Mesothelial cell of epicardium (in vitro differentiated cells): ENCODE measurements at regions not wholly inside any gene's neighbourhood (a gene's known extent, or its start where the extent isn't known, plus 50 kb on each side); places are given as distances from the start of the nearest gene placed in this dataset.

Experiments
- DNase-seq, 2 experiments: peaks; one replicate each; pipeline ENCODE4 v3.0.0; 2021; ENCODE audit warnings: low spot score in 2 of 2; ENCODE audit not compliant: unreplicated experiment in 2 of 2
- H3K27ac Mint-ChIP-seq: 2 replicates; pipeline ENCODE4 v1.8.0; 2021; ENCODE audit warnings: mixed read lengths
- H3K27me3 Mint-ChIP-seq: 2 replicates; pipeline ENCODE4 v1.8.0; 2021; ENCODE audit warnings: low read depth, mixed read lengths
- H3K36me3 Mint-ChIP-seq: 2 replicates; pipeline ENCODE4 v1.8.0; 2021; ENCODE audit warnings: mixed read lengths
- H3K4me1 Mint-ChIP-seq: 2 replicates; pipeline ENCODE4 v1.8.0; 2021; ENCODE audit warnings: mixed read lengths
- H3K4me3 Mint-ChIP-seq: 2 replicates; pipeline ENCODE4 v1.8.0; 2021; ENCODE audit warnings: mild to moderate bottlenecking, moderate library complexity, mixed read lengths
- H3K9me3 Mint-ChIP-seq: 2 replicates; pipeline ENCODE4 v1.8.0; 2021; ENCODE audit warnings: mixed read lengths
- TF ChIP-seq, protein P1 (sequence below): fragments of 200-600 bp; sonication (generic); IDR thresholded peaks from one replicate; pipeline ENCODE4 v1.5.0; 2021; ENCODE audit warnings: antibody characterized with exemption; ENCODE audit not compliant: unreplicated experiment

GRCh38 chr10:121416071-121416470 is 182.2 kb downstream of the FGFR2 start:
- Mint-ChIP-seq H3K36me3 (no peaks in the 10 kb centered on the region), H3K4me1 (peaks cover 12% of the 10 kb centered on the region), H3K27ac (no peak overlapping the region), H3K27me3 (peaks cover under 1% of the 10 kb centered on the region), H3K9me3 (peaks cover 7% of the 10 kb centered on the region), H3K4me3 (no peak overlapping the region)
- TF ChIP-seq, protein P1, sequence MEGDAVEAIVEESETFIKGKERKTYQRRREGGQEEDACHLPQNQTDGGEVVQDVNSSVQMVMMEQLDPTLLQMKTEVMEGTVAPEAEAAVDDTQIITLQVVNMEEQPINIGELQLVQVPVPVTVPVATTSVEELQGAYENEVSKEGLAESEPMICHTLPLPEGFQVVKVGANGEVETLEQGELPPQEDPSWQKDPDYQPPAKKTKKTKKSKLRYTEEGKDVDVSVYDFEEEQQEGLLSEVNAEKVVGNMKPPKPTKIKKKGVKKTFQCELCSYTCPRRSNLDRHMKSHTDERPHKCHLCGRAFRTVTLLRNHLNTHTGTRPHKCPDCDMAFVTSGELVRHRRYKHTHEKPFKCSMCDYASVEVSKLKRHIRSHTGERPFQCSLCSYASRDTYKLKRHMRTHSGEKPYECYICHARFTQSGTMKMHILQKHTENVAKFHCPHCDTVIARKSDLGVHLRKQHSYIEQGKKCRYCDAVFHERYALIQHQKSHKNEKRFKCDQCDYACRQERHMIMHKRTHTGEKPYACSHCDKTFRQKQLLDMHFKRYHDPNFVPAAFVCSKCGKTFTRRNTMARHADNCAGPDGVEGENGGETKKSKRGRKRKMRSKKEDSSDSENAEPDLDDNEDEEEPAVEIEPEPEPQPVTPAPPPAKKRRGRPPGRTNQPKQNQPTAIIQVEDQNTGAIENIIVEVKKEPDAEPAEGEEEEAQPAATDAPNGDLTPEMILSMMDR, result no peak
- no peak for DNase-seq

DNA sequence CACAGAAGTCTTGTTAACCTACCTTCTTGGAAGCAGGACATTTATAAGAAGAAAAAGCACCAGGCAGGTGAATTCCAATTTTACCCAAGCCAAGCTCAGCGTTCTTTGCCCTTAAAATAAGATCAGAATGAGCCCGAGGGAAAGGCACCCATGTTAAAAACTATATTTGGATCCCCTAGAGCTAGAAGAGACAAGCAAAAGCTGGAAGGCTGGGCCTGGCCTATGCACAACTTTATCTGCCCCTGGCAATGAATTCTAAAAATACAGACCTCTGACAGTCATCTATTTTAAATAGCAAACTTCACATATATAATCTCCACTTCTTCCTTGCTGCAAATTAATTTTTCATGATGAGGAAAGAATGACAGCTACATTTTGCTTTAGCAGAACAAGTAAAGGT is 180.9 kb downstream of the FGFR2 start:
- H3K27ac Mint-ChIP-seq, result no peak overlapping the region
- H3K36me3 Mint-ChIP-seq, result no peaks in the 10 kb centered on the region
- DNase-seq, result no peak
- TF ChIP-seq, protein P1, result no peak
- H3K9me3 Mint-ChIP-seq, result peaks cover 7% of the 10 kb centered on the region
- H3K27me3 Mint-ChIP-seq, result no peaks in the 10 kb centered on the region
- H3K4me1 Mint-ChIP-seq, result peaks cover 12% of the 10 kb centered on the region
- no peak overlapping the region for H3K4me3 Mint-ChIP-seq

DNA sequence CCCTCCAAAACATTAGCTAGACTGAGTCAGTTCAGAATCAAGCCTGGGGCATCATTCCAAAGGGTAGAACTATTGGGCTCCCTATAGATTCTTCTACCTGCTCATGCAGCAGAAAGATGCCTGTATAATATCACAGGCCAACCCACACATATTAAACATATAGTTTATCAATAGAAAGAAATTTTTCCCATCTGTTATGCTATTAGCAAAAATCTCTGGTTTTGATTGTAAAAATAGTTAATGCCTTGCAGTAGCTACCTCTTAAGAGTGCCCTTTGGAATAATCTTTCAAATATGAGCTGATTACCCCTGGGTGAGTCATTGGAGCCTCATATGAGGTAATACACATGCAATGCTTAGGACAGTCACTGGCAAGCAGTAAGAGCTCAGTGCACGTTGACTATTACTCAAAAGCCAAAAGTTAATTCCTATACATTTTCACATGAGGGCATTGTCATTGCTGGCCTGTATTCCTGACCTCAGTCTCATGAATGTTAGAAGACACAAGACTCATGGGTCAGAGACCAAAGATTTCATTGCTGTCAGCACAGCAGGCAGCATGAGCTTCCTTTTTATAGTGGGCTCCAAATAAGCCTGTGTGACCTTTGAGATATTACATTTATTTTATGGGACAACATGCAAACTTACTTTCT is 180.0 kb downstream of the FGFR2 start:
- Mint-ChIP-seq H3K4me3 (no peak overlapping the region), H3K4me1 (peaks cover 12% of the 10 kb centered on the region), H3K36me3 (no peaks in the 10 kb centered on the region), H3K27ac (no peak overlapping the region), H3K27me3 (no peaks in the 10 kb centered on the region), H3K9me3 (peaks cover 8% of the 10 kb centered on the region)
- TF ChIP-seq, protein P1, result no peak
- DNase-seq, result no peak

GRCh38 chr10:121420006-121420405 is 178.2 kb downstream of the FGFR2 start:
- Mint-ChIP-seq H3K4me3 (no peak overlapping the region), H3K4me1 (peaks cover 10% of the 10 kb centered on the region), H3K36me3 (no peaks in the 10 kb centered on the region), H3K27me3 (no peaks in the 10 kb centered on the region), H3K27ac (no peak overlapping the region), H3K9me3 (peaks cover 13% of the 10 kb centered on the region)
- no peak for DNase-seq
- TF ChIP-seq, protein P1, result no peak

DNA sequence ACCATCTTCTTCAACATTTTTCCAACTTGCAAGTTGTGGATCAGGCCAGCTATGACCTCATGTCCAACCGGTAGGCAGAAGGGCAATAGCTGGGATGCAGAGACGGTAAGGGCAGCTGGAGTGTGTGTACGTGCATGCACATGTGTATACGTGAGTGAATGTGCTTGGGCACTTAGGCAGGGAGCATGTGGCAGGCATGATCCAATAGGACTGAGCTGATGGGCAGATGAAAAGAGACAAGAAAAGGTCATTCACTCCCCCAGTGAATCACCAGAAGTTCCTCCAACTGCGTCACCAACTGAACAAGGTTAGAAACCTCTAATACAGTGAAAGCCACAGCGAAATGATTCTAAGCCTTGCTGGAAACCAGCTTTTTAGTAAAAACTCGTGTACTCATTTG is 176.1 kb downstream of the FGFR2 start:
- Mint-ChIP-seq H3K4me1 (peaks cover 9% of the 10 kb centered on the region), H3K9me3 (peaks cover 13% of the 10 kb centered on the region), H3K27ac (no peak overlapping the region), H3K27me3 (no peaks in the 10 kb centered on the region), H3K36me3 (no peaks in the 10 kb centered on the region), H3K4me3 (no peak overlapping the region)
- DNase-seq, result no peak
- TF ChIP-seq, protein P1, result no peak

DNA sequence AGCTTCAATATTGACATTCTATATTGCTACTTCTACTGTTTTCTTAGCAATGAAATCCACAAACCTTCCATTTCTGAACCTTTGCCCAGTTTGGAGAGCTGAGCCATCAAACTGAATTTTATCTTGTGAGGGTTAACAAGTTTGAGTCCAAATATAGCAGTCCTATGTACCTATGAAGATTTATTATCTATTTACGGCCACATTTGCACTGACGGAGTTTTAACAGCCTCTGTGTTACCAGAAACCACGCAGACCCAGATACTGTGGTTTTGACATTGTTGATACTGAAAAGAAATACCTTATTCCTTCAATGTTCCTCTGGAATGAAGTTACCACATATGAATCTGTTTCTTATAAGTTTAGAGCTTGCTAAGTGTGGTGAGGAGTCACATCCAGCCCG is 172.6 kb downstream of the FGFR2 start:
- Mint-ChIP-seq H3K9me3 (peaks cover 7% of the 10 kb centered on the region), H3K36me3 (no peaks in the 10 kb centered on the region), H3K27ac (no peak overlapping the region), H3K4me3 (no peak overlapping the region), H3K4me1 (peaks cover 15% of the 10 kb centered on the region), H3K27me3 (no peaks in the 10 kb centered on the region)
- no peak for DNase-seq
- TF ChIP-seq, protein P1, result no peak
